Sigmoid colon (tissue), 4 donors: ENCODE measurements at regions not wholly inside any gene's neighbourhood (a gene's known extent, or its start where the extent isn't known, plus 50 kb on each side); places are given as distances from the start of the nearest gene placed in this dataset.

Experiments used
- POLR2AphosphoS5 ChIP-seq, 4 donors: sonication (generic); formaldehyde crosslinking; IDR thresholded peaks; one replicate each; pipeline ENCODE4 v1.6.1; 2017; ENCODE audit warnings: antibody characterized with exemption in 4 of 4
- TF ChIP-seq, protein P1 (sequence below), 4 experiments: fragments of 450-650 bp in 3 of 4; fragments of 200-600 bp in 1 of 4; IDR thresholded peaks; one replicate each; pipeline ENCODE4 v1.5.1; 2016 to 2019; ENCODE audit warnings: antibody characterized with exemption in 4 of 4, mild to moderate bottlenecking in 3 of 4, moderate library complexity in 2 of 4

GRCh38 chr9:26264709-26265601 is 586.7 kb upstream of the TUSC1 start:
- TF ChIP-seq, protein P1, sequence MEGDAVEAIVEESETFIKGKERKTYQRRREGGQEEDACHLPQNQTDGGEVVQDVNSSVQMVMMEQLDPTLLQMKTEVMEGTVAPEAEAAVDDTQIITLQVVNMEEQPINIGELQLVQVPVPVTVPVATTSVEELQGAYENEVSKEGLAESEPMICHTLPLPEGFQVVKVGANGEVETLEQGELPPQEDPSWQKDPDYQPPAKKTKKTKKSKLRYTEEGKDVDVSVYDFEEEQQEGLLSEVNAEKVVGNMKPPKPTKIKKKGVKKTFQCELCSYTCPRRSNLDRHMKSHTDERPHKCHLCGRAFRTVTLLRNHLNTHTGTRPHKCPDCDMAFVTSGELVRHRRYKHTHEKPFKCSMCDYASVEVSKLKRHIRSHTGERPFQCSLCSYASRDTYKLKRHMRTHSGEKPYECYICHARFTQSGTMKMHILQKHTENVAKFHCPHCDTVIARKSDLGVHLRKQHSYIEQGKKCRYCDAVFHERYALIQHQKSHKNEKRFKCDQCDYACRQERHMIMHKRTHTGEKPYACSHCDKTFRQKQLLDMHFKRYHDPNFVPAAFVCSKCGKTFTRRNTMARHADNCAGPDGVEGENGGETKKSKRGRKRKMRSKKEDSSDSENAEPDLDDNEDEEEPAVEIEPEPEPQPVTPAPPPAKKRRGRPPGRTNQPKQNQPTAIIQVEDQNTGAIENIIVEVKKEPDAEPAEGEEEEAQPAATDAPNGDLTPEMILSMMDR (IDR thresholded peaks at IDR 0.05): no peak
- TF ChIP-seq POLR2AphosphoS5 (IDR thresholded peaks at IDR 0.05): no peak
